ENCODE measurements at regions not wholly inside any gene's neighbourhood (a gene's known extent, or its start where the extent isn't known, plus 50 kb on each side); places are given as distances from the start of the nearest gene placed in this dataset.

DNA sequence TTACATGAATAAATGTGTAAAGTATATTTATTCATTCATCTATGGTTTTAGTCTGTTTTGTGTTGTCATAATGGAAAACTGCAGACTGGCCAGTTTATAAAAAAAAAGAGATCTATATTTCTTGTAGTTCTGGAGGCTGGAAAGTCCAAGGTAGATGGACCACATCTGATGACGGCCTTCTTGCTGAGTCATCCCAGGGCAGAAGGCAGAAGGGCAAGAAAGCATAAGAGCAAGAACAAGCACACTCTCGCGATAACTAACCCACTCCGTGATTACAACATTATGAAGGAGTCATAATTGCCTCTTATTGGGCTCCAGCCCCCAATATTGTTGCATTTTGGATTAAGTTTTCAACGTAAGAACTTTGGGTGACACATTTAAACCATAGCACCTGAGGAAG lies 180.4 kb upstream of the DAB2 start:
- DNase-seq (ENCODE audit: low read depth): no peak

DNA sequence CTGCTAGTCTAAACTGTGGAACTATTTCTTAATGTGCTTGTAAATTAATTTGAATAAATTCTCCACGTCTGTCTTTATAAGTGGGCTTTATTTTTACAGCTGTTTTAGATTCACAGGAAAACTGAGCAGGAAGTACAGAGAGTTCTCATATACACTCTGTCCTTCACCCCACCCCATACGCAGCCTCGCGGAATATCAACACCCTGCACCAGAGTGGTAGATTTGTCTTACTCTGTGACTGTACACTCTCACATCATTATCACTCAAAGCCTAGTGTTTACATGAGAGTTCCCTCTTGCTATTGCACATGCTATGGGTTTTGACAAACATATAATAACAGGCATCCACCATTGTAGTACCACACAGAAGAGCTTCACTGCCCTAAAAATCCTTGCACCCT lies 179.7 kb upstream of the DAB2 start:
- no peak for DNase-seq (ENCODE audit: low read depth)

GRCh38 chr5:39599721-39600431 lies 175.1 kb upstream of the DAB2 start:
- DNase-seq (ENCODE audit: low read depth): no peak

- no peak for DNase-seq (ENCODE audit: low read depth)
Observed at GRCh38 chr5:39598661-39599248, 174.0 kb upstream of the DAB2 start.

DNA sequence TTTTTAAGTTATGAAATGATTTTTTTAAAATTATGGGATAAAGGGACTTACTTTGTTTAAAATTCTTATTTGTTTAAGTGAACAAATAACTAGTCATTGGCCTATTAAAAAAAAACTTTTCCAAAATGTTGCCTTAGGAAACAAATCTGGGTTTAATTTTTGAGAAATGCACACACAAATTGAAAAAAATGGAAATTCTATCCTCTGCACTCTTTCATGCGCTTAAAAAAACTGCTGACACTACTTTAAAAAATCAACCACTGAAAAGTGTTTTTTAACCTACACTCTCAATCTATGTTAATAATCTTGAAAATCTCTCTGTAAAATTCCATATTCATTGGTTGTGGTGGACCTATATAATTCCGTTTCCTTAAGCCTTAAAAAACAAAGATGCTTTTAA lies 163.4 kb upstream of the DAB2 start:
- DNase-seq (ENCODE audit: low read depth): no peak

GRCh38 chr5:39587675-39588074 lies 162.9 kb upstream of the DAB2 start:
- DNase-seq (ENCODE audit: low read depth): no peak

DNA sequence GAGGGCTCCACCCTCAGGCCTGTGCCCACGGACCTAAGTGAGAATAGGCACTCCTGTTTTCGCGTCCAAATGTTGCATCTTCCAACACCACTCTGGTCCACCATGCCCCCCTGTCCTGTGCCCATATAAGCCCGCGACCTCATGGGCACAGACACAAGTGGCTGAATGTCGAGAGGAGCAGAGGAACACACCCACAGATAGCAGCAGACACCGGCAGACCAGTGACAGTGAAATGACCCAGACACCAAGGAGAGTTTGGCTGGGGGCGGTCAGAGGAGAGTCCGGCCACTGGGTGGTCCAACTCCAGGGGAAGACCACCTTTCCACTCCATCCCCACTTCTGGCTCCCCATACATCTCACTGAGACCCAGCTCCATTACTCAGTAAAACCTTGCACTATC lies 161.4 kb upstream of the DAB2 start:
- no peak for DNase-seq (ENCODE audit: low read depth)

DNA sequence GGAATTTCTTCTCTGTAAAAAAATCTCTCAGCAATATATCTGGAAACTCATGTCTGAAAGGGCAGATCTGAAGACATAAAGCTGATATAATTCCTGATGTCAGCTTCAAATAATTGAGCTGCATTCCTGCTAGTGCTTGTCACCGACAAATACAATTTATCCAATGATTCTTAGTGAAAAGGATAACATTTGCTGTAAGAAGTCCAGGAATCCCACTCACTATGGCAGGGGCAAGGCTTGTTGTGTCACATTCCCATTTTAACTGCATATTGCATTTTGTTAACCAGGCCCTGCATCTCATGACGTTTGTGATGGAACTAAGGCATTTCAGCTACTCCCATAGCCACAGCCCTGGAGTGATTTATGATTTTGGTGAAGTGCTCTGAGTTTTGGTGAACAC lies 160.1 kb upstream of the DAB2 start:
- no peak for DNase-seq (ENCODE audit: low read depth)

GRCh38 chr5:39580702-39581453 lies 156.1 kb upstream of the DAB2 start:
- no peak for DNase-seq (ENCODE audit: low read depth)

DNA sequence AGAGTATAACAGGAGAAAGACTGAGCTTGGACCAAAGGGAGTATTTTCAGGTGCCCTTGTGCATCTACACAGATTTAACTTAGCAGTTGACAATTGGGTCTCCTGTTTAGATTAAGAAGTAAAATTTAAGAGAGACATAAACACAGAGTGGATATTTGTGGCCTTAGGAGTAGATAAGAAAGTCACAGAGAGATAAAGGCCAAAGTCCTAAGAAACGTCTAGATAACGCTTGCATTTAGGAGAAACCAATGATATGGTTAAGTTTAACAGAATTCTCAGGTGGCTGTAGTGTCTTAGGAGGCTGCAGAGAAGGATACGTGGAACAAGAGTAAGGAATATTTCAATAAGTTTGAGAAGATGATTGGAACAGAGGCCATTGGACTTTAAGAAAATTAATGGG lies 155.0 kb upstream of the DAB2 start:
- no peak for DNase-seq (ENCODE audit: low read depth)

DNA sequence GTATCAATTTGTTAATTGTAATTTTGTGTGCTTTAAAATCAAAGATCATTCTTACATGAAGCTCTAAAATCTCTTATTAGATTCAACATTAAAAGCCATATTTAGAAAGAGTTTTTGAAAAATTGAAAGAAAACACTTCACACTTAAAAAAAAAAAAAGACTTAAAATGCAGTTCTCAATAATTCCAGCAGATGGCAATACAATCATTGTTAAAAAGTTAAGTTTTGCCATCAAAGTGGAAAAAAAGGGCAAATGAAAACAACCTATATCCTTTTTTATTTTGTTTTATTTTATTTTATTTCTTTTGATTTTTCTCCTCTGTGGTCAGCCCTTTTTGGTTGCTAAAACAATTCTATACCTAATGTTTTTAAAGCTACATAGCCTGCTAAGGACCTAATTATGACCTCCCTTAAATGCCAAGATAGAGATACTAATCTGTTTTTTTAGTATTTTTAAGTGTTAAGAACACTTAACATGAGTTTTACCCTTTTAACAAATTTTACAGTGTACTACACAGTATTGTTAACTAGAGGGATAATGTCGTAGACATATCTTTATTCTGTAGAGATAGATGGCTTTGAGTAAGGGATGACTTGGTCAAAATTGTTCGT lies 154.2 kb upstream of the DAB2 start:
- DNase-seq (ENCODE audit: low read depth): no peak

- DNase-seq (ENCODE audit: low read depth): no peak
Observed at GRCh38 chr5:39577529-39577928, 152.7 kb upstream of the DAB2 start.

DNA sequence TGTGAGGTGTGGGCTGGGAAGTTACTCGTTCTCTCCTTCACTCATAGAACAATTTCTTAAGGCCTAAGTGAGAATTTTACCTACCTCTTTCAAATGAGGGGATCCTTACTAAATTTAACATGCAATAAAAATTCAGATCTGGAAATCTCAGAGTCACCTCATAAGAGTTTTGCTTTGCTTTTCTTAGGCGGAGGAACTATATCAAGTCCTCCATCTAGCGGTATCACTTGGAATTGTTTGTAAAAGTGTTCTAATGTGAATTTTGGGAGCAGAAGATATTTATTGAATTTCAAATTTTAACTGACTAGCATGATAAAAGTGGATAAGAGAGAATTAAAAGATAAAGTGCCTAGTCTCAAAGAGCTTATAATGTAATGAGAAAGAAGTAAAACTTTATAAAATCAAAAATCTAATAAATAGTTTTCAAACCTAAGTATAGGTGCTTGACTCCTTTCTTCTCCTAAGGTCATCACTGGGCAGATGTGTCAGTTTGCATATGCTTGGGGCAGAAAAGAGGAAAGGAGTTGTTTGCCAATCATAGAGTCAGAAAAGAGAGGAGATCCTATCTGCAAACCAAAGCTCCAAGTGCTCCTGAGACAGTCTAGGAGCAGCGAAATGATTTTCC lies 145.7 kb upstream of the DAB2 start:
- DNase-seq (ENCODE audit: low read depth): no peak

DNA sequence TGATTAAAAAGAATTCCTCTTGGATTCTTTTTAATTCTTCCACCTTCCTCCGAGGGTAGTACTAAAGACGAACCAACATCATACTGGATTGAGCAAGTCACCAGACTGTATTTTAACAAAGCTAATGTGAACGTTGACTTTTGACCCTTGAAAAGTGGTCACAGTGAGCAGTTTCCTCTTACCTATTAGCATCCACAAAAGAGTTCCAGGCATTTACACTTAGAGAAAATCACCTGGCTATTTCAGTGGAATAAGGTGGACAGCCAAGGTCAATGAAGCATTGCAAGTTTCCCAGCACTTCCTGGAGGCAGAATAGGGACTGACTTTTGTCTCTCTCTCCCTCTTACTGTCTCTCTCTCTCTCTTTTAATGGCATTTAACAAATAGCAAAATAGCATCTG lies 145.1 kb upstream of the DAB2 start:
- no peak for DNase-seq (ENCODE audit: low read depth)

DNA sequence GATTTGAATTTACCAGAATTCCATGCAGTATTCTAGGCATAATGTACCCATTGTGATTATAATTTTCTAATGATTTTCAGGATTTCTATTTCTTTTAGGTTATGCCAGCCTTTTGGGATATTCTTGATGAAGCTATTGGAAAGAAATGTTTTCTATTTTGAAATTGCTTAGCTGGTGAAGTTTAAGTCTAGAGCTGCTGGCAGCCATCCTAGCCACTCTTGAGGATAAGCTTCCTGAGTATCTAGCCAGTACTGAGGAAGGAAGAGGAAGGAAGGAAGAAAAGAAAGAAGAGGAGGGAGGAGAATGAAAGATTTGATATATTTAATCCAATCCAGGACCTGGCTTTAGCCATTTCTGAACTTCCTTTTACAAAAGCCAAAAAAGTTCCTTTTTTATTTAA lies 142.1 kb upstream of the DAB2 start:
- DNase-seq (ENCODE audit: low read depth): no peak

DNA sequence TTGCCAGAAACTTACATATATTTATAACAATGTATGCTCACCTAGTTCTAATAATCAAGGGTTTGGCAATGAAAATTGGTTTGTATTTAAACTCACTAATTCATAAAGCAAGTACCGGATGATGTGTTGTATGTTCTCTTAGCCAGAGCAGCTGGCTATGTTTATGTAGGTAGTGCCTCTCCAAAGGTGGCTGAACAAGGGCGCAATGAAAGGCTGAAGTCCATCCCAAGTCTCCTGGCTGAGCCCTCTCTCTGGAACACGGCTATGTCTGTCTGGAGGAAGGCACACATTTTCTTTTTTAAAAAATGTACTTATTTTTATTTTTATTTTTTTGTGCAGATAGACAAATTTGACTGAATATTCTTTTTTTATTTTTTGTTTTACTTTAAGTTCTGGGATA lies 141.2 kb upstream of the DAB2 start:
- DNase-seq (ENCODE audit: low read depth): no peak

GRCh38 chr5:39561421-39561820 lies 136.6 kb upstream of the DAB2 start:
- DNase-seq (ENCODE audit: low read depth): no peak

- DNase-seq (ENCODE audit: low read depth): no peak
Observed at GRCh38 chr5:39560726-39561125, 135.9 kb upstream of the DAB2 start.

GRCh38 chr5:39559923-39560322 lies 135.1 kb upstream of the DAB2 start:
- no peak for DNase-seq (ENCODE audit: low read depth)

GRCh38 chr5:39558541-39558940 lies 133.8 kb upstream of the DAB2 start:
- no peak for DNase-seq (ENCODE audit: low read depth)

GRCh38 chr5:39555788-39556187 lies 131.0 kb upstream of the DAB2 start:
- no peak for DNase-seq (ENCODE audit: low read depth)

DNA sequence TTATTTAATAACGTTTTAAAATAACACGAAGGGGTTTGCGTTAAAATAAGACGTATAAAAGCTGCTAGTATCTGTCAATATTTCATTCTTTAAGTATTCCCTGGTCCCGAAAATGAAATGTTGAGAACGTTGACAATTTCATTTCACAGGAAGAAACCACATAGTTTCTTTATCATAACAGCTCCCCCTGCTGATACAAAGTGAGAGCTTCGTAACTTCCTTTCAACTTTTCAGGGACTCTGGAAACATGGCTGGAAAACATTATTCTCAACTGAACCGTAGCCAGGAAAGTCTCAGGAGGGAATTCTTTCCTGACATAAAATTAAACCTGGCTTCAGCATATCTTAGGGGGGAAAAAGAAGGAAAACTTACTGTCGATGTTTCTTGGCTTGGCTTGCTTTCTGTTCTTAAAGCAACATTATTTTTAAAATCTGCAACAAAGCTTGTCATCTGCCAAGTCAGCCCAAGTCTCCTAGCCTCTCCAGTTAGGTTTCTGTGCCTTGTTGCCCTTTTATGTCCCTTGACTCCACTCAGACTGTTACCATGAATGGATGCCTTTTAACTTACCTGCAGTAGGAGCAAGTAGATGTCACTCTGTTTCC lies 122.9 kb upstream of the DAB2 start:
- DNase-seq (ENCODE audit: low read depth): no peak

Data from stimulated activated CD8-positive, alpha-beta memory T cell treated with anti-CD3 and anti-CD28 coated beads, Interleukin-15, amount 100 ng/mL, for 1 hour (primary cell).